Fibroblast of villous mesenchyme (primary cell): ENCODE measurements at regions not wholly inside any gene's neighbourhood (a gene's known extent, or its start where the extent isn't known, plus 50 kb on each side); places are given as distances from the start of the nearest gene placed in this dataset.

Experiments
- DNase-seq: peaks from one replicate; pipeline ENCODE4 v3.0.0-alpha.2; 2010; ENCODE audit warnings: low read depth
- H3K4me3 ChIP-seq: 2 replicates; pipeline ENCODE4 v1.5.1; 2011; ENCODE audit warnings: low read depth, mild to moderate bottlenecking, low read length
- CTCF ChIP-seq: IDR thresholded peaks from 2 replicates; pipeline ENCODE4 v1.5.1; 2012; ENCODE audit warnings: low read depth, mild to moderate bottlenecking, low read length; ENCODE audit not compliant: insufficient read depth

- no peak overlapping the region for H3K4me3 ChIP-seq
- DNase-seq = no peak
- TF ChIP-seq CTCF = no peak
These were observed 442.0 kb upstream of the SYT4 start for GRCh38 chr18:43719267-43719795.

- no peak for TF ChIP-seq CTCF
- DNase-seq = peak; percentile 0
- no peak overlapping the region for H3K4me3 ChIP-seq
These were observed 442.8 kb upstream of the SYT4 start for GRCh38 chr18:43720041-43720440.

GRCh38 chr18:43735570-43735969, 458.3 kb upstream of the SYT4 start:
- DNase-seq = no peak
- no peak for TF ChIP-seq CTCF
- no peak overlapping the region for H3K4me3 ChIP-seq

GRCh38 chr18:43744960-43745745, 467.9 kb upstream of the SYT4 start:
- TF ChIP-seq CTCF = no peak
- DNase-seq = no peak
- no peak overlapping the region for H3K4me3 ChIP-seq

- DNase-seq = no peak
- TF ChIP-seq CTCF = no peak
- no peak overlapping the region for H3K4me3 ChIP-seq
These were observed 473.9 kb upstream of the SYT4 start for GRCh38 chr18:43751203-43751602.

GRCh38 chr18:43751835-43752234, 474.5 kb upstream of the SYT4 start:
- no peak for TF ChIP-seq CTCF
- H3K4me3 ChIP-seq = no peak overlapping the region
- peak; percentile 1 for DNase-seq
